Loucy (cell line): ENCODE measurements at regions not wholly inside any gene's neighbourhood (a gene's known extent, or its start where the extent isn't known, plus 50 kb on each side); places are given as distances from the start of the nearest gene placed in this dataset.

Source experiments
- H2AFZ ChIP-seq: fragments of 200-600 bp; sonication (generic); 2 replicates; pipeline ENCODE4 v1.6.0; 2016; ENCODE audit warnings: antibody characterized with exemption, mild to moderate bottlenecking, low read length, moderate library complexity
- H3F3A ChIP-seq: fragments of 200-600 bp; 2 replicates; pipeline ENCODE4 v1.6.0; 2016; ENCODE audit warnings: antibody characterized with exemption, low read depth, mild to moderate bottlenecking
- H3K27me3 ChIP-seq: fragments of 200-600 bp; sonication (generic); 2 replicates; pipeline ENCODE4 v1.6.1; 2014; ENCODE audit warnings: low read length, mild to moderate bottlenecking; ENCODE audit not compliant: insufficient read depth, poor library complexity, severe bottlenecking
- H3K36me3 ChIP-seq: fragments of 200-600 bp; sonication (generic); 2 replicates; pipeline ENCODE4 v1.6.1; 2016; ENCODE audit warnings: low read length; ENCODE audit not compliant: insufficient read depth
- H3K4me1 ChIP-seq: fragments of 200-600 bp; sonication (generic); 2 replicates; pipeline ENCODE4 v1.5.1; 2014; ENCODE audit warnings: low read length, mild to moderate bottlenecking; ENCODE audit not compliant: insufficient read depth, poor library complexity, severe bottlenecking
- H3K4me2 ChIP-seq: fragments of 200-600 bp; sonication (generic); 2 replicates; pipeline ENCODE4 v1.6.0; 2014; ENCODE audit warnings: antibody characterized with exemption, low read length, low read depth, mild to moderate bottlenecking; ENCODE audit not compliant: poor library complexity, severe bottlenecking
- H3K4me3 ChIP-seq: fragments of 200-600 bp; sonication (generic); 2 replicates; pipeline ENCODE4 v1.5.1; 2014; ENCODE audit warnings: low read length, mild to moderate bottlenecking, mixed read lengths; ENCODE audit not compliant: poor library complexity, severe bottlenecking
- H3K79me2 ChIP-seq: fragments of 200-600 bp; sonication (generic); 2 replicates; pipeline ENCODE4 v1.6.1; 2014; ENCODE audit warnings: low read length; ENCODE audit not compliant: insufficient read depth
- H3K9ac ChIP-seq: fragments of 200-600 bp; sonication (generic); 2 replicates; pipeline ENCODE4 v1.6.0; 2014; ENCODE audit warnings: mild to moderate bottlenecking, low read depth, low read length, moderate library complexity; ENCODE audit not compliant: poor library complexity, severe bottlenecking
- H3K9me2 ChIP-seq: fragments of 200-600 bp; sonication (generic); replicated peaks from 2 replicates; pipeline ENCODE4 v1.6.1; 2016; ENCODE audit warnings: low read depth, low read length, mixed read lengths
- H3K9me3 ChIP-seq: fragments of 200-600 bp; sonication (generic); 2 replicates; pipeline ENCODE4 v1.6.1; 2014; ENCODE audit warnings: mild to moderate bottlenecking, antibody characterized with exemption, low read length, low read depth; ENCODE audit not compliant: insufficient read depth
- H4K20me1 ChIP-seq: fragments of 200-600 bp; sonication (generic); 2 replicates; pipeline ENCODE4 v1.6.0; 2014; ENCODE audit warnings: antibody characterized with exemption, low read length, mild to moderate bottlenecking; ENCODE audit not compliant: insufficient read depth, poor library complexity, severe bottlenecking
- EZH2phosphoT487 ChIP-seq: fragments of 200-600 bp; IDR thresholded peaks from 2 replicates; pipeline ENCODE4 v1.6.1; 2018; ENCODE audit warnings: antibody characterized with exemption, mild to moderate bottlenecking, moderate library complexity, borderline replicate concordance
- TF ChIP-seq, protein P1 (sequence below): fragments of 200-600 bp; sonication (generic); conservative IDR thresholded peaks from 2 replicates; pipeline ENCODE4 v1.5.1; 2014; ENCODE audit warnings: mild to moderate bottlenecking, antibody characterized with exemption, low read length

GRCh38 chr10:9253121-9253520 lies 1198.6 kb downstream of the GATA3 start:
- TF ChIP-seq, protein P1, sequence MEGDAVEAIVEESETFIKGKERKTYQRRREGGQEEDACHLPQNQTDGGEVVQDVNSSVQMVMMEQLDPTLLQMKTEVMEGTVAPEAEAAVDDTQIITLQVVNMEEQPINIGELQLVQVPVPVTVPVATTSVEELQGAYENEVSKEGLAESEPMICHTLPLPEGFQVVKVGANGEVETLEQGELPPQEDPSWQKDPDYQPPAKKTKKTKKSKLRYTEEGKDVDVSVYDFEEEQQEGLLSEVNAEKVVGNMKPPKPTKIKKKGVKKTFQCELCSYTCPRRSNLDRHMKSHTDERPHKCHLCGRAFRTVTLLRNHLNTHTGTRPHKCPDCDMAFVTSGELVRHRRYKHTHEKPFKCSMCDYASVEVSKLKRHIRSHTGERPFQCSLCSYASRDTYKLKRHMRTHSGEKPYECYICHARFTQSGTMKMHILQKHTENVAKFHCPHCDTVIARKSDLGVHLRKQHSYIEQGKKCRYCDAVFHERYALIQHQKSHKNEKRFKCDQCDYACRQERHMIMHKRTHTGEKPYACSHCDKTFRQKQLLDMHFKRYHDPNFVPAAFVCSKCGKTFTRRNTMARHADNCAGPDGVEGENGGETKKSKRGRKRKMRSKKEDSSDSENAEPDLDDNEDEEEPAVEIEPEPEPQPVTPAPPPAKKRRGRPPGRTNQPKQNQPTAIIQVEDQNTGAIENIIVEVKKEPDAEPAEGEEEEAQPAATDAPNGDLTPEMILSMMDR, result no peak
- no peak for TF ChIP-seq EZH2phosphoT487
- H3K9me2 ChIP-seq, result no peaks in the 10 kb centered on the region
- H2AFZ ChIP-seq, result no peak overlapping the region
- no peaks in the 10 kb centered on the region for H4K20me1 ChIP-seq
- no peak overlapping the region for H3K9ac ChIP-seq
- no peaks in the 10 kb centered on the region for H3K79me2 ChIP-seq
- H3K4me2 ChIP-seq, result no peak overlapping the region
- no peaks in the 10 kb centered on the region for H3K36me3 ChIP-seq
- H3K4me3 ChIP-seq, result no peak overlapping the region
- H3F3A ChIP-seq, result no peaks in the 10 kb centered on the region
- H3K9me3 ChIP-seq, result no peaks in the 10 kb centered on the region
- no peaks in the 10 kb centered on the region for H3K4me1 ChIP-seq
- no peaks in the 10 kb centered on the region for H3K27me3 ChIP-seq

DNA sequence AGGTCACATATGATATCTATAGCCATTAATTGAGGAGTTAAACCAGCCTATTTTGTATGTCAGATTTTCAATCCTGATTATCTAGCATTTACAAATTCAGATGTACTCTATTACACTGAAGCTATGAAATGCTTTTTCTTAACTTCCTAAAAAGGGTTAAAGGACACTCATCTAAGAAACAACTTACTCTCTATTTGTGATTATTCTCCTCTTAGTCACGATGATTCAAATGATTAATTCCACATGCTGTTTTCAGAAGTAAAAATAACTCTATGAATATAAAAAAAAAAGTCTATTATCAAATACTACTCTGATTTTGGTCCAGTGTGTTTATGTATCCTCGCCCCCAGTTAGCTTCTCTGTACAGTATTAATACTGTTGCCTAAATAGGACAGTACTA lies 1199.9 kb downstream of the GATA3 start:
- H3F3A ChIP-seq, result no peaks in the 10 kb centered on the region
- H3K9me3 ChIP-seq, result no peaks in the 10 kb centered on the region
- TF ChIP-seq EZH2phosphoT487, result no peak
- TF ChIP-seq, protein P1, result no peak
- no peak overlapping the region for H3K4me3 ChIP-seq
- no peak overlapping the region for H3K4me2 ChIP-seq
- no peak overlapping the region for H2AFZ ChIP-seq
- H3K79me2 ChIP-seq, result no peaks in the 10 kb centered on the region
- H3K27me3 ChIP-seq, result no peaks in the 10 kb centered on the region
- no peaks in the 10 kb centered on the region for H3K4me1 ChIP-seq
- no peak overlapping the region for H3K9ac ChIP-seq
- H3K9me2 ChIP-seq, result no peaks in the 10 kb centered on the region
- H4K20me1 ChIP-seq, result no peaks in the 10 kb centered on the region
- no peaks in the 10 kb centered on the region for H3K36me3 ChIP-seq

DNA sequence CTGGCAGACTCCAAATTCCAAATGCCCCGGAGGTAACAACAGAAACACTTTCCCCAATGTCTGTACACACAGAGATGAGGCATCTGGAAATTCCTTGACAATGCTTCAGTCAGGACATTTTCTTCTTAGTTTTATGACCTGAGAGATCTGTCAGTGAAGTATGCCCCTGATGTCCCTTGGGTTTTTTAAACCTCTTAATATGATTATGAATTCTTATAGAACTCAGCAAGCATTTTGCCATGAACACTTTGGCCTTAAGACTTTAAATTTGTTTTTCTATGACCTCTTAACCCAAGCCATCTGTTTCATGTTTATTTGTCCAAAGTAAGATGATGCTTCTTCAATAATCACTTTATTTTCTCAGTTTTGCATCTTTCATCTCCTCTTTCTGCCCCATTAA lies 1206.2 kb downstream of the GATA3 start:
- Histone ChIP-seq H3K4me3 (no peak overlapping the region), H3K9me3 (no peaks in the 10 kb centered on the region), H3K4me2 (no peak overlapping the region), H3F3A (no peaks in the 10 kb centered on the region), H3K36me3 (no peaks in the 10 kb centered on the region), H3K79me2 (no peaks in the 10 kb centered on the region), H3K4me1 (no peaks in the 10 kb centered on the region), H3K9ac (no peak overlapping the region), H2AFZ (no peak overlapping the region), H3K9me2 (no peaks in the 10 kb centered on the region), H4K20me1 (no peaks in the 10 kb centered on the region), H3K27me3 (no peaks in the 10 kb centered on the region)
- TF ChIP-seq EZH2phosphoT487, result no peak
- TF ChIP-seq, protein P1, result no peak
